Spleen (tissue), 11 donors: ENCODE measurements at regions not wholly inside any gene's neighbourhood (a gene's known extent, or its start where the extent isn't known, plus 50 kb on each side); places are given as distances from the start of the nearest gene placed in this dataset.

Experiments used
- DNase-seq: peaks from one replicate; pipeline ENCODE4 v3.0.0-alpha.2; 2020
- H3K27ac ChIP-seq, 8 donors: fragments of 200-600 bp; sonication (generic) in 7 of 8; 1 replicate in 4 of 8; 2 replicates in 4 of 8; pipeline versions ENCODE4 v1.5.0 to v1.8.0; 2016 to 2021; ENCODE audit warnings: inconsistent platforms in 4 of 8, mild to moderate bottlenecking in 4 of 8, moderate library complexity in 1 of 8
- H3K27me3 ChIP-seq, 7 donors: fragments of 200-600 bp; sonication (generic) in 6 of 7; replicated peaks in 1 of 7; 1 replicate in 4 of 7; 2 replicates in 3 of 7; pipeline versions ENCODE4 v1.5.0 to v1.8.0; 2016 to 2021; ENCODE audit warnings: inconsistent platforms in 3 of 7, mild to moderate bottlenecking in 1 of 7
- H3K36me3 ChIP-seq, 6 donors: fragments of 200-600 bp; sonication (generic) in 5 of 6; 1 replicate in 4 of 6; 2 replicates in 2 of 6; pipeline versions ENCODE4 v1.5.0 to v1.8.0; 2016 to 2021; ENCODE audit warnings: inconsistent platforms in 2 of 6
- H3K4me1 ChIP-seq, 6 donors: fragments of 200-600 bp; sonication (generic) in 5 of 6; 1 replicate in 3 of 6; 2 replicates in 3 of 6; pipeline versions ENCODE4 v1.5.0 to v1.8.0; 2016 to 2021; ENCODE audit warnings: inconsistent platforms in 3 of 6
- H3K4me3 ChIP-seq, 8 donors: fragments of 200-600 bp; sonication (generic) in 7 of 8; 1 replicate in 4 of 8; 2 replicates in 4 of 8; pipeline versions ENCODE4 v1.5.0 to v1.8.0; 2016 to 2021; ENCODE audit warnings: inconsistent platforms in 4 of 8, mild to moderate bottlenecking in 4 of 8, moderate library complexity in 2 of 8
- H3K9me3 ChIP-seq, 8 donors: fragments of 200-600 bp; sonication (generic) in 7 of 8; 1 replicate in 4 of 8; 2 replicates in 4 of 8; pipeline versions ENCODE4 v1.5.0 to v1.8.0; 2016 to 2021; ENCODE audit warnings: inconsistent platforms in 4 of 8
- POLR2A ChIP-seq, 3 donors: fragments of 450-650 bp; IDR thresholded peaks; one replicate each; pipeline ENCODE4 v1.5.1; 2017; ENCODE audit warnings: antibody characterized with exemption in 3 of 3, mild to moderate bottlenecking in 1 of 3
- POLR2AphosphoS5 ChIP-seq, 3 donors: sonication (generic); formaldehyde crosslinking; IDR thresholded peaks; one replicate each; pipeline ENCODE4 v1.5.1; 2017; ENCODE audit warnings: antibody characterized with exemption in 3 of 3
- WGBS, 5 donors: extraction: QIAGEN DNeasy Blood & Tissue Kit in 3 of 5; methylation state at CpG; one replicate each; pipeline versions ENCODE4 v1.1.5 to v1.1.7; 2013 to 2018; 5-methylcytosine and 5-hydroxymethylcytosine counted together
- intact Hi-C: fragments of 100-400 bp; cut with DNase I; formaldehyde crosslinking; loops from one replicate; pipeline ENCODE4 v1.15.0; 2023; ENCODE audit warnings: low total_unique reads
- TF ChIP-seq, protein P1 (sequence below), 11 experiments: fragments of 200-600 bp in 7 of 11; fragments of 450-650 bp in 4 of 11; sonication (generic) in 4 of 11; IDR thresholded peaks in 8 of 11; conservative IDR thresholded peaks in 3 of 11; 1 replicate in 7 of 11; 2 replicates in 4 of 11; pipeline versions ENCODE4 v1.4.0 to v1.8.0; 2016 to 2021; ENCODE audit warnings: antibody characterized with exemption in 11 of 11, inconsistent platforms in 4 of 11, mild to moderate bottlenecking in 1 of 11
- donor health status: healthy with polysubstance abuse.
- donor health status: DM: no; HTN: no; CAD: no; lungs with moderate emphysema.
- donor health status: DM: no; HTN: no; CAD: no.
- donor health status: Bipolar disorder and iron deficiency.
- donor health status: healthy.
- donor health status: DM: no; HTN: no; CAD: no.
- donor health status: DM: yes; HTN: yes; CAD: no.

- intact Hi-C loops: no loop called here
Observed at GRCh38 chr2:4745056-4745991, 946.9 kb upstream of the SOX11 start.

GRCh38 chr2:4753721-4754120, 938.5 kb upstream of the SOX11 start:
- Histone ChIP-seq H3K27me3 (no peaks in the 10 kb centered on the region), H3K4me3 (no peak overlapping the region), H3K36me3 (no peaks in the 10 kb centered on the region), H3K9me3 (peaks cover 0 to 9% (median 0%) of the 10 kb centered on the region in 8 donors), H3K27ac (no peak overlapping the region), H3K4me1 (no peaks in the 10 kb centered on the region)
- TF ChIP-seq POLR2A (IDR thresholded peaks at IDR 0.05) (no peak), POLR2AphosphoS5 (IDR thresholded peaks at IDR 0.05) (no peak)
- TF ChIP-seq, protein P1, sequence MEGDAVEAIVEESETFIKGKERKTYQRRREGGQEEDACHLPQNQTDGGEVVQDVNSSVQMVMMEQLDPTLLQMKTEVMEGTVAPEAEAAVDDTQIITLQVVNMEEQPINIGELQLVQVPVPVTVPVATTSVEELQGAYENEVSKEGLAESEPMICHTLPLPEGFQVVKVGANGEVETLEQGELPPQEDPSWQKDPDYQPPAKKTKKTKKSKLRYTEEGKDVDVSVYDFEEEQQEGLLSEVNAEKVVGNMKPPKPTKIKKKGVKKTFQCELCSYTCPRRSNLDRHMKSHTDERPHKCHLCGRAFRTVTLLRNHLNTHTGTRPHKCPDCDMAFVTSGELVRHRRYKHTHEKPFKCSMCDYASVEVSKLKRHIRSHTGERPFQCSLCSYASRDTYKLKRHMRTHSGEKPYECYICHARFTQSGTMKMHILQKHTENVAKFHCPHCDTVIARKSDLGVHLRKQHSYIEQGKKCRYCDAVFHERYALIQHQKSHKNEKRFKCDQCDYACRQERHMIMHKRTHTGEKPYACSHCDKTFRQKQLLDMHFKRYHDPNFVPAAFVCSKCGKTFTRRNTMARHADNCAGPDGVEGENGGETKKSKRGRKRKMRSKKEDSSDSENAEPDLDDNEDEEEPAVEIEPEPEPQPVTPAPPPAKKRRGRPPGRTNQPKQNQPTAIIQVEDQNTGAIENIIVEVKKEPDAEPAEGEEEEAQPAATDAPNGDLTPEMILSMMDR (IDR thresholded peaks at IDR 0.05 in 8 of 11, conservative IDR thresholded peaks at IDR 0.05 in 3 of 11): no peak
- intact Hi-C loops: no loop called here
- DNase-seq: no peak
- 81 to 90% (median 86%) methylated on average over 4 of the region's 4 CpGs for WGBS, 5 donors

More at GRCh38 chr2:4745056-4745991, 946.9 kb upstream of the SOX11 start:
- H3K27ac ChIP-seq: no peak overlapping the region
- peaks cover 0 to 21% (median 6%) of the 10 kb centered on the region in 8 donors for H3K9me3 ChIP-seq
- no peaks in the 10 kb centered on the region for H3K4me1 ChIP-seq
- WGBS, 5 donors: 70 to 78% (median 75%) methylated on average over 11 to 12 of the region's 12 CpGs
- no peaks in the 10 kb centered on the region for H3K36me3 ChIP-seq
- H3K4me3 ChIP-seq: no peak overlapping the region
- DNase-seq: no peak
- no peaks in the 10 kb centered on the region for H3K27me3 ChIP-seq
- TF ChIP-seq, protein P1 (IDR thresholded peaks at IDR 0.05 in 8 of 11, conservative IDR thresholded peaks at IDR 0.05 in 3 of 11): no peak
- TF ChIP-seq POLR2A (IDR thresholded peaks at IDR 0.05): no peak
- no peak for TF ChIP-seq POLR2AphosphoS5 (IDR thresholded peaks at IDR 0.05)

DNA sequence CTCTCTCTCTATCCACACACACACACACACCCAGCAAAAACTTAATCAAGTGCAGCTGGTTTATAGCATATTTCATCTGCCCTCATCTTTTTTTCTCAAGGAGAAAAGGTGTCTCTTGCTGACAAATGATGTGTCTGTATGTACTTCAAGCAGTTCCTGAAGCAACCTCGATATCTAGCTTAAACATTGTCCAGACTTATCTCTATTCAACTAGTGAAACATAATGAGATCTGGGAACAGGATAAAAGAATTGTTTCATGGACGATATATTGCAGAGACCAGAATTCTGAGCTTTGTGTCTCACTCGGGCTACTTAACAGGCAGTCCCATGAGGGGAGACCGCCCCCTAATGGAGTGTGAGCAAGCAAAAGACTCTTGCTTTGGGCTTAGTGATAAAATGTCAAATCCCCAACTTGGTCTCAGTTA, 929.2 kb upstream of the SOX11 start:
- DNase-seq: no peak
- H3K4me3 ChIP-seq: no peak overlapping the region
- intact Hi-C loops: loop anchor here (5.0 kb wide), 1 partner anchor 806 kb away; no protein-coding TSS in a partner anchor

More for the DNA sequence above, 929.2 kb upstream of the SOX11 start:
- TF ChIP-seq, protein P1 (IDR thresholded peaks at IDR 0.05 in 8 of 11, conservative IDR thresholded peaks at IDR 0.05 in 3 of 11): peak in 8 of 11 experiments; percentile 17 to 62 (median 44)
- no peak for TF ChIP-seq POLR2AphosphoS5 (IDR thresholded peaks at IDR 0.05)
- H3K27ac ChIP-seq: no peak overlapping the region
- peaks cover 0 to 6% (median 0%) of the 10 kb centered on the region in 8 donors for H3K9me3 ChIP-seq
- no peaks in the 10 kb centered on the region for H3K27me3 ChIP-seq
- H3K4me1 ChIP-seq: no peaks in the 10 kb centered on the region
- WGBS, 5 donors: 7 to 16% (median 10%) methylated on average over 4 of the region's 4 CpGs
- no peaks in the 10 kb centered on the region for H3K36me3 ChIP-seq
